Gastroesophageal sphincter (tissue), 3 donors: ENCODE measurements at regions not wholly inside any gene's neighbourhood (a gene's known extent, or its start where the extent isn't known, plus 50 kb on each side); places are given as distances from the start of the nearest gene placed in this dataset.

Experiments used
- EP300 ChIP-seq: sonication (generic); formaldehyde crosslinking; IDR thresholded peaks from one replicate; pipeline ENCODE4 v1.6.1; 2017; ENCODE audit warnings: antibody characterized with exemption, mild to moderate bottlenecking
- POLR2A ChIP-seq, 2 donors: fragments of 450-650 bp; IDR thresholded peaks; one replicate each; pipeline ENCODE4 v1.6.1; 2017; ENCODE audit warnings: antibody characterized with exemption in 2 of 2, mild to moderate bottlenecking in 2 of 2, moderate library complexity in 1 of 2
- POLR2AphosphoS5 ChIP-seq: sonication (generic); formaldehyde crosslinking; IDR thresholded peaks from one replicate; pipeline ENCODE4 v1.6.1; 2017; ENCODE audit warnings: antibody characterized with exemption
- TF ChIP-seq, protein P1 (sequence below), 4 experiments: fragments of 200-600 bp in 2 of 4; fragments of 450-650 bp in 2 of 4; sonication (generic) in 1 of 4; IDR thresholded peaks; one replicate each; pipeline ENCODE4 v1.5.1; 2017 to 2019; ENCODE audit warnings: antibody characterized with exemption in 4 of 4, mild to moderate bottlenecking in 2 of 4, moderate library complexity in 2 of 4

DNA sequence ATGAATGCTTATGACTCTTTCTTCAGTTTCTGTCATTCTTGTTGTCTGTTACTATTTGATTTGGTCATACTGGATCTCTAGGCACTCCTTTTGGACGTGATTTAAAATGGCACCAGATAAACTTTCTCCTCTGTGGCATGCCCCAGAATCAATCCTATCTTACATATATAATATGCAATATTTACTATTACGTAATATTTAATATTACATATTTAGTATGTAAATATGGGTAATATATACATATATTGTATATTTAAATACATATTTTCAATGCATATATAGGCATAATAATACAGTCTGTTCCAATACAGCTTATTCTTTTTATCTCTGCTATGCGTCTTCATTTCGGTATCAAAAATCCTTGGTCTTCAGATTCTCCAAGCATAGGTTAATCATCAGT lies 104.4 kb upstream of the PRR20A start:
- TF ChIP-seq, protein P1, sequence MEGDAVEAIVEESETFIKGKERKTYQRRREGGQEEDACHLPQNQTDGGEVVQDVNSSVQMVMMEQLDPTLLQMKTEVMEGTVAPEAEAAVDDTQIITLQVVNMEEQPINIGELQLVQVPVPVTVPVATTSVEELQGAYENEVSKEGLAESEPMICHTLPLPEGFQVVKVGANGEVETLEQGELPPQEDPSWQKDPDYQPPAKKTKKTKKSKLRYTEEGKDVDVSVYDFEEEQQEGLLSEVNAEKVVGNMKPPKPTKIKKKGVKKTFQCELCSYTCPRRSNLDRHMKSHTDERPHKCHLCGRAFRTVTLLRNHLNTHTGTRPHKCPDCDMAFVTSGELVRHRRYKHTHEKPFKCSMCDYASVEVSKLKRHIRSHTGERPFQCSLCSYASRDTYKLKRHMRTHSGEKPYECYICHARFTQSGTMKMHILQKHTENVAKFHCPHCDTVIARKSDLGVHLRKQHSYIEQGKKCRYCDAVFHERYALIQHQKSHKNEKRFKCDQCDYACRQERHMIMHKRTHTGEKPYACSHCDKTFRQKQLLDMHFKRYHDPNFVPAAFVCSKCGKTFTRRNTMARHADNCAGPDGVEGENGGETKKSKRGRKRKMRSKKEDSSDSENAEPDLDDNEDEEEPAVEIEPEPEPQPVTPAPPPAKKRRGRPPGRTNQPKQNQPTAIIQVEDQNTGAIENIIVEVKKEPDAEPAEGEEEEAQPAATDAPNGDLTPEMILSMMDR (IDR thresholded peaks at IDR 0.05) = no peak
- no peak for TF ChIP-seq POLR2AphosphoS5
- TF ChIP-seq POLR2A (IDR thresholded peaks at IDR 0.05) = no peak
- TF ChIP-seq EP300 = no peak
